ENCODE measurements at regions not wholly inside any gene's neighbourhood (a gene's known extent, or its start where the extent isn't known, plus 50 kb on each side); places are given as distances from the start of the nearest gene placed in this dataset.

- Histone ChIP-seq H3K36me3 (ENCODE audit: control insufficient read depth, insufficient read depth, low read length) (no peaks in the 10 kb centered on the region), H3K27me3 (ENCODE audit: control insufficient read depth, insufficient read depth, low read length) (no peaks in the 10 kb centered on the region), H3K9me3 (ENCODE audit: control insufficient read depth, insufficient read depth, low read length) (no peaks in the 10 kb centered on the region), H3K27ac (ENCODE audit: low read depth, low read length) (no peak overlapping the region), H3K4me1 (ENCODE audit: control insufficient read depth, insufficient read depth, low read length) (no peaks in the 10 kb centered on the region), H3K4me3 (ENCODE audit: low read depth, low read length) (no peak overlapping the region)
- whole genome bisulfite sequencing (ENCODE audit: insufficient coverage): 87% methylated on average over 4 of the region's 4 CpGs
- DNase-seq (ENCODE audit: low read depth in 4 of 6, low spot score in 6 of 6): no peak
These were observed 371.5 kb downstream of the TNS3 start for GRCh38 chr7:47210281-47210854.

- Histone ChIP-seq H3K4me1 (ENCODE audit: control insufficient read depth, insufficient read depth, low read length) (no peaks in the 10 kb centered on the region), H3K27me3 (ENCODE audit: control insufficient read depth, insufficient read depth, low read length) (no peaks in the 10 kb centered on the region), H3K4me3 (ENCODE audit: low read depth, low read length) (no peak overlapping the region), H3K9me3 (ENCODE audit: control insufficient read depth, insufficient read depth, low read length) (no peaks in the 10 kb centered on the region), H3K27ac (ENCODE audit: low read depth, low read length) (no peak overlapping the region), H3K36me3 (ENCODE audit: control insufficient read depth, insufficient read depth, low read length) (no peaks in the 10 kb centered on the region)
- DNase-seq (ENCODE audit: low read depth in 4 of 6, low spot score in 6 of 6): peak in 1 of 6 donors; percentile 79
- 67% methylated on average over 1 of the region's 3 CpGs for WGBS (ENCODE audit: insufficient coverage)
These were observed 374.0 kb downstream of the TNS3 start for GRCh38 chr7:47207956-47208355.

- no CpG with 5 or more reads among the region's 2 CpGs for WGBS (ENCODE audit: insufficient coverage)
- no peak for DNase-seq (ENCODE audit: low read depth in 4 of 6, low spot score in 6 of 6)
These were observed 377.2 kb downstream of the TNS3 start for GRCh38 chr7:47204709-47205108.

GRCh38 chr7:47202146-47202783 lies 379.6 kb downstream of the TNS3 start:
- Histone ChIP-seq H3K4me3 (ENCODE audit: low read depth, low read length) (no peak overlapping the region), H3K36me3 (ENCODE audit: control insufficient read depth, insufficient read depth, low read length) (no peaks in the 10 kb centered on the region), H3K27me3 (ENCODE audit: control insufficient read depth, insufficient read depth, low read length) (no peaks in the 10 kb centered on the region), H3K9me3 (ENCODE audit: control insufficient read depth, insufficient read depth, low read length) (no peaks in the 10 kb centered on the region), H3K27ac (ENCODE audit: low read depth, low read length) (no peak overlapping the region), H3K4me1 (ENCODE audit: control insufficient read depth, insufficient read depth, low read length) (no peaks in the 10 kb centered on the region)
- WGBS (ENCODE audit: insufficient coverage): 68% methylated on average over 6 of the region's 7 CpGs
- no peak for DNase-seq (ENCODE audit: low read depth in 4 of 6, low spot score in 6 of 6)

More at GRCh38 chr7:47204709-47205108, 377.2 kb downstream of the TNS3 start:
- no peak overlapping the region for H3K4me3 ChIP-seq (ENCODE audit: low read depth, low read length)
- H3K27ac ChIP-seq (ENCODE audit: low read depth, low read length): no peak overlapping the region
- no peaks in the 10 kb centered on the region for H3K9me3 ChIP-seq (ENCODE audit: control insufficient read depth, insufficient read depth, low read length)
- no peaks in the 10 kb centered on the region for H3K4me1 ChIP-seq (ENCODE audit: control insufficient read depth, insufficient read depth, low read length)
- no peaks in the 10 kb centered on the region for H3K27me3 ChIP-seq (ENCODE audit: control insufficient read depth, insufficient read depth, low read length)
- no peaks in the 10 kb centered on the region for H3K36me3 ChIP-seq (ENCODE audit: control insufficient read depth, insufficient read depth, low read length)

GRCh38 chr7:47198159-47198558 lies 383.8 kb downstream of the TNS3 start:
- no peak overlapping the region for H3K4me3 ChIP-seq (ENCODE audit: low read depth, low read length)
- no peak for DNase-seq (ENCODE audit: low read depth in 4 of 6, low spot score in 6 of 6)
- WGBS (ENCODE audit: insufficient coverage): 100% methylated on average over 1 of the region's 1 CpG
- H3K27ac ChIP-seq (ENCODE audit: low read depth, low read length): no peak overlapping the region
- no peaks in the 10 kb centered on the region for H3K27me3 ChIP-seq (ENCODE audit: control insufficient read depth, insufficient read depth, low read length)
- H3K36me3 ChIP-seq (ENCODE audit: control insufficient read depth, insufficient read depth, low read length): no peaks in the 10 kb centered on the region
- no peaks in the 10 kb centered on the region for H3K4me1 ChIP-seq (ENCODE audit: control insufficient read depth, insufficient read depth, low read length)
- H3K9me3 ChIP-seq (ENCODE audit: control insufficient read depth, insufficient read depth, low read length): no peaks in the 10 kb centered on the region

- no peaks in the 10 kb centered on the region for H3K9me3 ChIP-seq (ENCODE audit: control insufficient read depth, insufficient read depth, low read length)
These were observed 384.4 kb downstream of the TNS3 start for GRCh38 chr7:47197486-47197885.

GRCh38 chr7:47196737-47197136 lies 385.2 kb downstream of the TNS3 start:
- no peaks in the 10 kb centered on the region for H3K27me3 ChIP-seq (ENCODE audit: control insufficient read depth, insufficient read depth, low read length)
- DNase-seq (ENCODE audit: low read depth in 4 of 6, low spot score in 6 of 6): no peak
- 83% methylated on average over 2 of the region's 3 CpGs for WGBS (ENCODE audit: insufficient coverage)
- H3K27ac ChIP-seq (ENCODE audit: low read depth, low read length): no peak overlapping the region
- H3K4me1 ChIP-seq (ENCODE audit: control insufficient read depth, insufficient read depth, low read length): no peaks in the 10 kb centered on the region
- H3K9me3 ChIP-seq (ENCODE audit: control insufficient read depth, insufficient read depth, low read length): no peaks in the 10 kb centered on the region
- H3K4me3 ChIP-seq (ENCODE audit: low read depth, low read length): no peak overlapping the region
- H3K36me3 ChIP-seq (ENCODE audit: control insufficient read depth, insufficient read depth, low read length): no peaks in the 10 kb centered on the region

More at GRCh38 chr7:47197486-47197885, 384.4 kb downstream of the TNS3 start:
- 80% methylated on average over 2 of the region's 2 CpGs for WGBS (ENCODE audit: insufficient coverage)
- Histone ChIP-seq H3K36me3 (ENCODE audit: control insufficient read depth, insufficient read depth, low read length) (no peaks in the 10 kb centered on the region), H3K27me3 (ENCODE audit: control insufficient read depth, insufficient read depth, low read length) (no peaks in the 10 kb centered on the region), H3K4me3 (ENCODE audit: low read depth, low read length) (no peak overlapping the region), H3K4me1 (ENCODE audit: control insufficient read depth, insufficient read depth, low read length) (no peaks in the 10 kb centered on the region), H3K27ac (ENCODE audit: low read depth, low read length) (no peak overlapping the region)
- DNase-seq (ENCODE audit: low read depth in 4 of 6, low spot score in 6 of 6): peak in 1 of 6 donors; percentile 78

- DNase-seq (ENCODE audit: low read depth in 4 of 6, low spot score in 6 of 6): no peak
- Histone ChIP-seq H3K4me3 (ENCODE audit: low read depth, low read length) (no peak overlapping the region), H3K36me3 (ENCODE audit: control insufficient read depth, insufficient read depth, low read length) (no peaks in the 10 kb centered on the region), H3K9me3 (ENCODE audit: control insufficient read depth, insufficient read depth, low read length) (no peaks in the 10 kb centered on the region), H3K4me1 (ENCODE audit: control insufficient read depth, insufficient read depth, low read length) (no peaks in the 10 kb centered on the region), H3K27me3 (ENCODE audit: control insufficient read depth, insufficient read depth, low read length) (no peaks in the 10 kb centered on the region), H3K27ac (ENCODE audit: low read depth, low read length) (no peak overlapping the region)
- WGBS (ENCODE audit: insufficient coverage): no CpG with 5 or more reads among the region's 3 CpGs
These were observed 385.7 kb downstream of the TNS3 start for GRCh38 chr7:47196106-47196645.

GRCh38 chr7:47195641-47196040 lies 386.3 kb downstream of the TNS3 start:
- H3K4me3 ChIP-seq (ENCODE audit: low read depth, low read length): no peak overlapping the region
- no peak for DNase-seq (ENCODE audit: low read depth in 4 of 6, low spot score in 6 of 6)
- WGBS (ENCODE audit: insufficient coverage): 79% methylated on average over 5 of the region's 6 CpGs
- no peak overlapping the region for H3K27ac ChIP-seq (ENCODE audit: low read depth, low read length)
- no peaks in the 10 kb centered on the region for H3K9me3 ChIP-seq (ENCODE audit: control insufficient read depth, insufficient read depth, low read length)
- no peaks in the 10 kb centered on the region for H3K36me3 ChIP-seq (ENCODE audit: control insufficient read depth, insufficient read depth, low read length)
- no peaks in the 10 kb centered on the region for H3K4me1 ChIP-seq (ENCODE audit: control insufficient read depth, insufficient read depth, low read length)
- H3K27me3 ChIP-seq (ENCODE audit: control insufficient read depth, insufficient read depth, low read length): no peaks in the 10 kb centered on the region

- Histone ChIP-seq H3K27me3 (ENCODE audit: control insufficient read depth, insufficient read depth, low read length) (no peaks in the 10 kb centered on the region), H3K4me1 (ENCODE audit: control insufficient read depth, insufficient read depth, low read length) (no peaks in the 10 kb centered on the region), H3K27ac (ENCODE audit: low read depth, low read length) (no peak overlapping the region), H3K36me3 (ENCODE audit: control insufficient read depth, insufficient read depth, low read length) (no peaks in the 10 kb centered on the region), H3K9me3 (ENCODE audit: control insufficient read depth, insufficient read depth, low read length) (no peaks in the 10 kb centered on the region), H3K4me3 (ENCODE audit: low read depth, low read length) (no peak overlapping the region)
- 60% methylated on average over 4 of the region's 7 CpGs for WGBS (ENCODE audit: insufficient coverage)
- no peak for DNase-seq (ENCODE audit: low read depth in 4 of 6, low spot score in 6 of 6)
These were observed 387.3 kb downstream of the TNS3 start for GRCh38 chr7:47194516-47195057.

All from spinal cord (tissue), 9 donors.